ENCODE measurements at regions not wholly inside any gene's neighbourhood (a gene's known extent, or its start where the extent isn't known, plus 50 kb on each side); places are given as distances from the start of the nearest gene placed in this dataset.

GRCh38 chr2:67839668-67840067 lies 223.1 kb downstream of the C1D start:
- H3K36me3 ChIP-seq (ENCODE audit: insufficient read depth, low read length), result no peaks in the 10 kb centered on the region
- H3K79me2 ChIP-seq (ENCODE audit: insufficient read depth, low read length), result no peaks in the 10 kb centered on the region
- H3K27me3 ChIP-seq (ENCODE audit: insufficient read depth, low read length, poor library complexity), result peaks cover 5% of the 10 kb centered on the region
- H3K4me1 ChIP-seq (ENCODE audit: insufficient read depth, low read length), result no peaks in the 10 kb centered on the region
- ATAC-seq (ENCODE audit: insufficient read depth, low read depth) (no peak), DNase-seq (no peak)
- H4K20me1 ChIP-seq (ENCODE audit: insufficient read depth, low read length), result no peaks in the 10 kb centered on the region
- H2AFZ ChIP-seq (ENCODE audit: low read depth, low read length), result no peak overlapping the region
- H3K4me3 ChIP-seq (ENCODE audit: low read depth in 1 of 2, low read length in 2 of 2), result no peak overlapping the region
- H3K9ac ChIP-seq (ENCODE audit: low read depth, low read length), result no peak overlapping the region
- no peak for TF ChIP-seq CTCF (IDR thresholded peaks at IDR 0.05; ENCODE audit: borderline replicate concordance, extremely low read depth, low read length, poor library complexity, severe bottlenecking)
- TF ChIP-seq EZH2 (IDR thresholded peaks at IDR 0.05; ENCODE audit: borderline replicate concordance, low read depth, low read length, severe bottlenecking), result no peak
- H3K27ac ChIP-seq (ENCODE audit: low read length), result no peak overlapping the region
- no peak overlapping the region for H3K4me2 ChIP-seq (ENCODE audit: insufficient read depth, low read length)
- no peaks in the 10 kb centered on the region for H3K9me3 ChIP-seq (ENCODE audit: insufficient read depth, low read length, severe bottlenecking)

- Histone ChIP-seq H2AFZ (ENCODE audit: low read depth, low read length) (no peak overlapping the region), H3K27me3 (ENCODE audit: insufficient read depth, low read length, poor library complexity) (peaks cover 5% of the 10 kb centered on the region), H4K20me1 (ENCODE audit: insufficient read depth, low read length) (no peaks in the 10 kb centered on the region), H3K4me1 (ENCODE audit: insufficient read depth, low read length) (no peaks in the 10 kb centered on the region), H3K4me2 (ENCODE audit: insufficient read depth, low read length) (no peak overlapping the region), H3K36me3 (ENCODE audit: insufficient read depth, low read length) (no peaks in the 10 kb centered on the region), H3K9ac (ENCODE audit: low read depth, low read length) (no peak overlapping the region), H3K79me2 (ENCODE audit: insufficient read depth, low read length) (no peaks in the 10 kb centered on the region), H3K27ac (ENCODE audit: low read length) (no peak overlapping the region), H3K4me3 (ENCODE audit: low read depth in 1 of 2, low read length in 2 of 2) (no peak overlapping the region), H3K9me3 (ENCODE audit: insufficient read depth, low read length, severe bottlenecking) (no peaks in the 10 kb centered on the region)
- TF ChIP-seq CTCF (IDR thresholded peaks at IDR 0.05; ENCODE audit: borderline replicate concordance, extremely low read depth, low read length, poor library complexity, severe bottlenecking) (peak; percentile 64), EZH2 (IDR thresholded peaks at IDR 0.05; ENCODE audit: borderline replicate concordance, low read depth, low read length, severe bottlenecking) (no peak)
- DNase-seq (peak; percentile 18), ATAC-seq (ENCODE audit: insufficient read depth, low read depth) (peak; percentile 66; the same call in 2 of the 3 replicates)
These were observed 222.2 kb downstream of the C1D start for GRCh38 chr2:67840460-67841068.

- Histone ChIP-seq H3K4me1 (ENCODE audit: insufficient read depth, low read length) (no peaks in the 10 kb centered on the region), H3K9me3 (ENCODE audit: insufficient read depth, low read length, severe bottlenecking) (no peaks in the 10 kb centered on the region), H3K9ac (ENCODE audit: low read depth, low read length) (no peak overlapping the region), H2AFZ (ENCODE audit: low read depth, low read length) (no peak overlapping the region), H4K20me1 (ENCODE audit: insufficient read depth, low read length) (no peaks in the 10 kb centered on the region), H3K4me2 (ENCODE audit: insufficient read depth, low read length) (no peak overlapping the region), H3K27ac (ENCODE audit: low read length) (no peak overlapping the region), H3K27me3 (ENCODE audit: insufficient read depth, low read length, poor library complexity) (peaks cover 5% of the 10 kb centered on the region), H3K36me3 (ENCODE audit: insufficient read depth, low read length) (no peaks in the 10 kb centered on the region), H3K4me3 (ENCODE audit: low read depth in 1 of 2, low read length in 2 of 2) (no peak overlapping the region), H3K79me2 (ENCODE audit: insufficient read depth, low read length) (no peaks in the 10 kb centered on the region)
- TF ChIP-seq EZH2 (IDR thresholded peaks at IDR 0.05; ENCODE audit: borderline replicate concordance, low read depth, low read length, severe bottlenecking), result no peak
- no peak for TF ChIP-seq CTCF (IDR thresholded peaks at IDR 0.05; ENCODE audit: borderline replicate concordance, extremely low read depth, low read length, poor library complexity, severe bottlenecking)
- DNase-seq (no peak), ATAC-seq (ENCODE audit: insufficient read depth, low read depth) (no peak)
These were observed 221.1 kb downstream of the C1D start for GRCh38 chr2:67841711-67842110.

Measured in DND-41 (cell line).